Stomach (tissue), 4 donors: ENCODE measurements at regions not wholly inside any gene's neighbourhood (a gene's known extent, or its start where the extent isn't known, plus 50 kb on each side); places are given as distances from the start of the nearest gene placed in this dataset.

ENCODE experiments used
- CTCF ChIP-seq, 7 experiments: fragments of 450-650 bp in 4 of 7; fragments of 200-600 bp in 3 of 7; sonication (generic) in 3 of 7; IDR thresholded peaks; one replicate each; pipeline ENCODE4 v1.5.1; 2016 to 2019; ENCODE audit warnings: antibody characterized with exemption in 7 of 7, control low read depth in 2 of 7, mild to moderate bottlenecking in 1 of 7
- POLR2A ChIP-seq, 4 donors: fragments of 450-650 bp; IDR thresholded peaks; one replicate each; pipeline ENCODE4 v1.6.1; 2016; ENCODE audit warnings: antibody characterized with exemption in 4 of 4, control low read depth in 2 of 4, mild to moderate bottlenecking in 1 of 4, moderate library complexity in 1 of 4
- POLR2AphosphoS5 ChIP-seq, 3 donors: sonication (generic); formaldehyde crosslinking; IDR thresholded peaks; one replicate each; pipeline ENCODE4 v1.6.1; 2016; ENCODE audit warnings: antibody characterized with exemption in 3 of 3

GRCh38 chr6:40848868-40849514, 190.0 kb downstream of the UNC5CL start:
- TF ChIP-seq CTCF (IDR thresholded peaks at IDR 0.05), result no peak
- TF ChIP-seq POLR2A (IDR thresholded peaks at IDR 0.05), result no peak
- no peak for TF ChIP-seq POLR2AphosphoS5 (IDR thresholded peaks at IDR 0.05)
